ENCODE measurements at regions not wholly inside any gene's neighbourhood (a gene's known extent, or its start where the extent isn't known, plus 50 kb on each side); places are given as distances from the start of the nearest gene placed in this dataset.
"Not testable (repeated sequence)": the region's sequence is repeated elsewhere in the genome, so short reads cannot be mapped to it uniquely, and the experiment has no call there.

GRCh38 chr13:24563087-24563486 lies 50.5 kb upstream of the PARP4 start:
- no peak for DNase-seq (ENCODE audit: low read depth in 4 of 6, low spot score in 6 of 6)
- H3K27ac ChIP-seq (ENCODE audit: low read depth, low read length) = no peak overlapping the region
- no peaks in the 10 kb centered on the region for H3K4me1 ChIP-seq (ENCODE audit: control insufficient read depth, insufficient read depth, low read length)
- WGBS (ENCODE audit: insufficient coverage) = no CpG with 5 or more reads among the region's 2 CpGs
- no peaks in the 10 kb centered on the region for H3K36me3 ChIP-seq (ENCODE audit: control insufficient read depth, insufficient read depth, low read length)
- H3K9me3 ChIP-seq (ENCODE audit: control insufficient read depth, insufficient read depth, low read length) = no peaks in the 10 kb centered on the region
- H3K27me3 ChIP-seq (ENCODE audit: control insufficient read depth, insufficient read depth, low read length) = no peaks in the 10 kb centered on the region
- H3K4me3 ChIP-seq (ENCODE audit: low read depth, low read length) = no peak overlapping the region

DNA sequence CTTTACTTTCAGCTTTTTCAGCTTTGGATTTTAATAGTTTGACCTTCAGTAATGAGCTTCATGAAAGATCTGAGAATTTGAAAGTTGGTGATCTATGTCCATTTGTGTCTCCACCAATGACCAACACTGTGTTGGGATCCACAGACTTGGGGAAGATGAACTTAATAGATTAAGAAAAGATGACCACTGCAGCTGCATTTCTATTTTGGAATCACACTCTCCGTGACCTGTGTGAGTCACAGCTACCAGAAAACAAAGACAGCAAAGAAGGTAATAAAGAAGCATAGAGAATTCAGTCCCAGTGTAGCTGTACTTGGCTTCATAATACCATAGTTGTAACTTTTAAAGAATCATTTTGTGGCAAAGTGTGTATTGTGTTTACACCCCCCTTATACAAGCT lies 51.4 kb upstream of the PARP4 start:
- no CpG with 5 or more reads among the region's 1 CpG for WGBS (ENCODE audit: insufficient coverage)
- not testable (repeated sequence) for DNase-seq (ENCODE audit: low read depth in 4 of 6, low spot score in 6 of 6); H3K36me3 ChIP-seq (ENCODE audit: control insufficient read depth, insufficient read depth, low read length); H3K4me1 ChIP-seq (ENCODE audit: control insufficient read depth, insufficient read depth, low read length); H3K9me3 ChIP-seq (ENCODE audit: control insufficient read depth, insufficient read depth, low read length); H3K27me3 ChIP-seq (ENCODE audit: control insufficient read depth, insufficient read depth, low read length); H3K27ac ChIP-seq (ENCODE audit: low read depth, low read length); H3K4me3 ChIP-seq (ENCODE audit: low read depth, low read length)

GRCh38 chr13:24564881-24565280 lies 52.3 kb upstream of the PARP4 start:
- no peaks in the 10 kb centered on the region for H3K4me1 ChIP-seq (ENCODE audit: control insufficient read depth, insufficient read depth, low read length)
- no peaks in the 10 kb centered on the region for H3K27me3 ChIP-seq (ENCODE audit: control insufficient read depth, insufficient read depth, low read length)
- 95% methylated on average over 2 of the region's 4 CpGs for WGBS (ENCODE audit: insufficient coverage)
- H3K36me3 ChIP-seq (ENCODE audit: control insufficient read depth, insufficient read depth, low read length) = no peaks in the 10 kb centered on the region
- H3K4me3 ChIP-seq (ENCODE audit: low read depth, low read length) = no peak overlapping the region
- no peaks in the 10 kb centered on the region for H3K9me3 ChIP-seq (ENCODE audit: control insufficient read depth, insufficient read depth, low read length)
- DNase-seq (ENCODE audit: low read depth in 4 of 6, low spot score in 6 of 6) = no peak
- H3K27ac ChIP-seq (ENCODE audit: low read depth, low read length) = no peak overlapping the region

DNA sequence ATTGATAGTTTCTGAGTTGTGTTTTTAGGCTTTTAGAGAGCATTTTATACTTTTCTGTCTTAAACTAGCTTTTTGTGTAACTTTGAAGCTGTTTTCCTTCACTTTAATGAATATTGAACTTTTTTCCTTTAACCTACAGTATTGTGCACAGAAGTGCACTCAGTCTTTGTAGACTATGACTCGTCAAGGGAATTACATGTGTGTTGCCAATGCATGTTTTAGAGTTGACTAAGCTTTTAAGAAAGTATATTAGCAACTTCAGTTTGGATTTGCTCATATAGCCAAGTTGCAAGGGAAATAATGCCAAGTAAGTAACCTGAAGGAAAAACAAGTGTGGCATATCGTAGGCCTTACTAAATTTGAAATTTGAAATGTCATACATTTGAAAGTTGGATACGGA lies 55.0 kb upstream of the PARP4 start:
- not testable (repeated sequence) for H3K4me1 ChIP-seq (ENCODE audit: control insufficient read depth, insufficient read depth, low read length); H3K27me3 ChIP-seq (ENCODE audit: control insufficient read depth, insufficient read depth, low read length); H3K4me3 ChIP-seq (ENCODE audit: low read depth, low read length); H3K36me3 ChIP-seq (ENCODE audit: control insufficient read depth, insufficient read depth, low read length); DNase-seq (ENCODE audit: low read depth in 4 of 6, low spot score in 6 of 6); H3K9me3 ChIP-seq (ENCODE audit: control insufficient read depth, insufficient read depth, low read length); H3K27ac ChIP-seq (ENCODE audit: low read depth, low read length)
- WGBS (ENCODE audit: insufficient coverage) = 86% methylated on average over 1 of the region's 3 CpGs

GRCh38 chr13:24574847-24575246 lies 62.3 kb upstream of the PARP4 start:
- H3K27ac ChIP-seq (ENCODE audit: low read depth, low read length) = no peak overlapping the region
- H3K27me3 ChIP-seq (ENCODE audit: control insufficient read depth, insufficient read depth, low read length) = no peaks in the 10 kb centered on the region
- H3K4me3 ChIP-seq (ENCODE audit: low read depth, low read length) = no peak overlapping the region
- H3K36me3 ChIP-seq (ENCODE audit: control insufficient read depth, insufficient read depth, low read length) = no peaks in the 10 kb centered on the region
- no peak for DNase-seq (ENCODE audit: low read depth in 4 of 6, low spot score in 6 of 6)
- no peaks in the 10 kb centered on the region for H3K4me1 ChIP-seq (ENCODE audit: control insufficient read depth, insufficient read depth, low read length)
- peaks cover 2% of the 10 kb centered on the region for H3K9me3 ChIP-seq (ENCODE audit: control insufficient read depth, insufficient read depth, low read length)
- WGBS (ENCODE audit: insufficient coverage) = no CpG with 5 or more reads among the region's 1 CpG

- not testable (repeated sequence) for H3K36me3 ChIP-seq (ENCODE audit: control insufficient read depth, insufficient read depth, low read length); H3K9me3 ChIP-seq (ENCODE audit: control insufficient read depth, insufficient read depth, low read length); H3K4me3 ChIP-seq (ENCODE audit: low read depth, low read length); H3K27ac ChIP-seq (ENCODE audit: low read depth, low read length); H3K27me3 ChIP-seq (ENCODE audit: control insufficient read depth, insufficient read depth, low read length); H3K4me1 ChIP-seq (ENCODE audit: control insufficient read depth, insufficient read depth, low read length)
- DNase-seq (ENCODE audit: low read depth in 4 of 6, low spot score in 6 of 6) = peak in 2 of 6 donors; percentile 2 to 59
- WGBS (ENCODE audit: insufficient coverage) = 0% methylated on average over 1 of the region's 1 CpG
Measured at GRCh38 chr13:24580315-24580714, 67.7 kb upstream of the PARP4 start.

DNA sequence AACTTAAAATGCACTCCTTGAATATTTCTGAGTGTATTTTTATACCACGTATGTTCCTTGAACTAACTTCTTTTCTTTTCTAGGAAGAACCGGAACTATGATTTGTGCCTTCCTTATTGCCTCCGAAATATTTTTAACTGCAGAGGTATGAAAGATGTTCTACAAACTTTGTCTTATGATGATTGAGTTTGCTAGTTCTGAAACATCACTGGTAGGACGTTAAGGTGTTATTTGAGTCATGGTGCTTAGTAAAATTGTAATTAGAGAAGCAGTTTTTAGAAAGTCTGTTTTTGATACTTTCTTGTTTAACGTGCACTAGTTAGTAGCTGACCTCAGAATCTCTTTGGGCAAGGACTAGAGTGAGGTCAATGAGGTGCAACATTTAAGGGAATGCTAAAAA lies 69.0 kb upstream of the PARP4 start:
- H3K36me3 ChIP-seq (ENCODE audit: control insufficient read depth, insufficient read depth, low read length); H3K27me3 ChIP-seq (ENCODE audit: control insufficient read depth, insufficient read depth, low read length); H3K27ac ChIP-seq (ENCODE audit: low read depth, low read length); H3K4me1 ChIP-seq (ENCODE audit: control insufficient read depth, insufficient read depth, low read length); DNase-seq (ENCODE audit: low read depth in 4 of 6, low spot score in 6 of 6); H3K9me3 ChIP-seq (ENCODE audit: control insufficient read depth, insufficient read depth, low read length); H3K4me3 ChIP-seq (ENCODE audit: low read depth, low read length): not testable (repeated sequence)
- WGBS (ENCODE audit: insufficient coverage) = 67% methylated on average over 1 of the region's 5 CpGs

DNA sequence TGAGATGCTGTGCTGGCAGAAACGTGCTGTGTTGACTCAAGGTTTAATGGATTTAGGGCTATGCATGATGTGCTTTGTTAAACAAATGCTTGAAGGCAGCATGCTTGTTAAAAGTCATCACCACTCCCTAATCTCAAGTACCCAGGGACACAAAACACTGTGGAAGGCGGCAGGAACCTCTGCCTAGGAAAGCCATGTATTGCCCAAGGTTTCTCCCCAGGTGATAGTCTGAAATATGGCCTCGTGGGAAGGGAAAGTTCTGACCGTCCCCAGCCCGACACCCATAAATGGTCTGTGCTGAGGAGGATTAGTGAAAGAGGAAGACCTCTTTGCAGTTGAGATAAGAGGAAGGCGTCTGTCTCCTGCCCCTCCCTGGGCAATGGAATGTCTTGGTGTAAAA lies 79.1 kb upstream of the PARP4 start:
- not testable (repeated sequence) for H3K27ac ChIP-seq (ENCODE audit: low read depth, low read length); H3K9me3 ChIP-seq (ENCODE audit: control insufficient read depth, insufficient read depth, low read length); H3K27me3 ChIP-seq (ENCODE audit: control insufficient read depth, insufficient read depth, low read length); DNase-seq (ENCODE audit: low read depth in 4 of 6, low spot score in 6 of 6); H3K4me1 ChIP-seq (ENCODE audit: control insufficient read depth, insufficient read depth, low read length); H3K4me3 ChIP-seq (ENCODE audit: low read depth, low read length); H3K36me3 ChIP-seq (ENCODE audit: control insufficient read depth, insufficient read depth, low read length)
- WGBS (ENCODE audit: insufficient coverage) = 91% methylated on average over 4 of the region's 6 CpGs

DNA sequence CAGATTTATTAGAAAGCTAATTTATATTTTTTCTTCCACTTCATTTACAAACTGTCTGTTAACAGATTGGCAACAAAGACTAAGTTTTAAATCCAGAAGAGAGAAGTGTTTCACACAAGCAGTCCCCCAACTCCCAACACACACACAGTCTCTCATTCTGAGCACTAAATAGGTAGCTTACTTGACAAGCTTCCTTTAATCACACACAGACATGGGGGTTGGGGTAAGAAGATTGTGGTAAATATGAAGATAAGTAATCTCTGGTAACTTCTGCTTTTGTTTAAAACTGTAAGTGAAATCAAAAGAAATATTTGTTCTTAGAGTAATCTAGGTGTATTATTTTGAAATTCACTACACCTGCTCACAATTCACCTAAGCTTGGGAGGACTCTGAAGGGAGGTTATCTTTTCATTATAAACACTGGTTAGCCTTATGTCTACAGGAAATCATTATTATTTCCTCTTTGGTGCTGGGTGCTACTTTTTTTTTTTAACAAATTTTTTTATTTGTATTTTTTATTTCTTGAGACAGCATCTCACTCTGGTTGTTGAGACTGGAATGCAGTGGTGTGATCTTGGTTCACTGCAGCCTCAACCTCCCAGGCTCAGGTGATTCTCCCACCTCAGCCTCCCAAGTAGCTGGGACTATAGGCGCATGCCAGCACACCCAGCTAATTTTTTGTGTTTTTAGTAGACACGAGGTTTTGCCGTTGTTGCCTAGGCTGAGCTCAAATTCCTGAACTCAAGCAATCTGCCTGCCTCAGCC lies 82.1 kb upstream of the ATP12A start:
- not testable (repeated sequence) for H3K27ac ChIP-seq (ENCODE audit: low read depth, low read length); H3K4me1 ChIP-seq (ENCODE audit: control insufficient read depth, insufficient read depth, low read length); H3K9me3 ChIP-seq (ENCODE audit: control insufficient read depth, insufficient read depth, low read length); H3K4me3 ChIP-seq (ENCODE audit: low read depth, low read length); H3K36me3 ChIP-seq (ENCODE audit: control insufficient read depth, insufficient read depth, low read length); DNase-seq (ENCODE audit: low read depth in 4 of 6, low spot score in 6 of 6); H3K27me3 ChIP-seq (ENCODE audit: control insufficient read depth, insufficient read depth, low read length)
- WGBS (ENCODE audit: insufficient coverage) = no CpG with 5 or more reads among the region's 3 CpGs

DNA sequence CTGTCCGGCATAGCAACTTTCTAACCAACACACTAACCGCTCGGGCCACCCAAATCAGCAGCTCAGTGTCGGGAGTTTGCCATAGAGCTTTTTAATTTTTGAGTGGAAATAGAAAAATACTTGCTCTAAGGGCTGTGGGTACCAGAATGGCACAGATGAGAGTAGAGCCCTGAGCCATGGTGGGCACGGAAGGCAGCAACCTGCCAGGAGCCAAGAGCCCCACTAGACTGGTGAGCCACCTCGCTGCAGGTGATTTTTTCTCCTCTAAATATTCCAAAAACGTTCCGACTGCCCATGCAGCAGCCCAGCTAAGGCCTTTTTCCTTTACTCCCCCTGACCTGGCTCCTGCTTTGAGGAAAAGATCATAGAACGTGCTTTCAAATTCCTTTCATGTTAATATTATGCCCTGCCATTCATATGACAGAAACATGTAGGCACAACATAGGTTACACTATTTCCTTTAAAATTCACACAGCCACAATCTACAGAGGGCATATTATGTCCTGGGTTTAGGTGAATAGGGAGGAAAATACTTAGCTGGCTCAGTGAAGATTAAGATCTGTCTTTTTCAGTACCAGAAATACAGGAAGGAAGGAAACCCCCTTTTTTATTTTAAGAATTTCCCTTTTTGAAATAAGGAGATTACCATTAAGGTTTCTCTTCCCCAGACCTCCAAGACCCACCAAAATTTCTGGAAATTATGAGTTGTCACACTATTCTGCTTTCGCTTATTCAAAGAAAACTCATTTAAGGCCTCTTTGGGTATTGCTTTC lies 81.0 kb upstream of the ATP12A start:
- not testable (repeated sequence) for H3K36me3 ChIP-seq (ENCODE audit: control insufficient read depth, insufficient read depth, low read length); DNase-seq (ENCODE audit: low read depth in 4 of 6, low spot score in 6 of 6); H3K27me3 ChIP-seq (ENCODE audit: control insufficient read depth, insufficient read depth, low read length); H3K4me3 ChIP-seq (ENCODE audit: low read depth, low read length); H3K9me3 ChIP-seq (ENCODE audit: control insufficient read depth, insufficient read depth, low read length); H3K27ac ChIP-seq (ENCODE audit: low read depth, low read length); H3K4me1 ChIP-seq (ENCODE audit: control insufficient read depth, insufficient read depth, low read length)
- WGBS (ENCODE audit: insufficient coverage) = 80% methylated on average over 1 of the region's 10 CpGs
